A673 (cell line): ENCODE measurements at regions not wholly inside any gene's neighbourhood (a gene's known extent, or its start where the extent isn't known, plus 50 kb on each side); places are given as distances from the start of the nearest gene placed in this dataset.

Experiments used
- BruUV-seq: library from RNA; stranded (reverse); fragments of 400-500 nt; replicated peaks from 2 replicates; lab custom pipeline; 2021; lab: Mats Ljungman, UMichigan
- CTCF ChIA-PET: fragments of 300-600 bp; sonication (Branson Sonifier 250); formaldehyde crosslinking; loops from one replicate; lab custom pipeline; 2022; ENCODE audit warnings: antibody characterized with exemption; lab: Charles Lee
- POLR2A ChIA-PET: fragments of 300-600 bp; sonication (Branson Sonifier 250); formaldehyde crosslinking; loops from one replicate; lab custom pipeline; 2022; ENCODE audit warnings: antibody characterized with exemption; ENCODE audit not compliant: low non-redundant PET; lab: Charles Lee
- DNase-seq: peaks from one replicate; pipeline ENCODE4 v3.0.0-alpha.2; 2015; ENCODE audit warnings: low spot score
- H3K27ac ChIP-seq: fragments of 200-600 bp; sonication (generic); 2 replicates; pipeline ENCODE4 v1.5.1; 2016; ENCODE audit warnings: mixed run types, low read depth, mild to moderate bottlenecking, mixed read lengths, antibody characterized with exemption, low read length; ENCODE audit not compliant: poor library complexity, severe bottlenecking
- H3K27me3 ChIP-seq: fragments of 200-600 bp; sonication (generic); replicated peaks from 2 replicates; pipeline ENCODE4 v1.6.1; 2017; ENCODE audit warnings: mixed run types, low read depth, mild to moderate bottlenecking, mixed read lengths, antibody characterized with exemption, low read length; ENCODE audit not compliant: insufficient read depth, poor library complexity
- H3K36me3 ChIP-seq: fragments of 200-600 bp; sonication (generic); 2 replicates; pipeline ENCODE4 v1.6.1; 2016; ENCODE audit warnings: mixed run types, mild to moderate bottlenecking, mixed read lengths, antibody characterized with exemption, low read length; ENCODE audit not compliant: insufficient read depth, poor library complexity, severe bottlenecking
- H3K4me1 ChIP-seq: fragments of 200-600 bp; sonication (generic); 2 replicates; pipeline ENCODE4 v1.6.1; 2017; ENCODE audit warnings: mixed run types, mild to moderate bottlenecking, mixed read lengths, antibody characterized with exemption, low read length; ENCODE audit not compliant: insufficient read depth, poor library complexity, severe bottlenecking
- H3K4me3 ChIP-seq: fragments of 200-600 bp; sonication (generic); 2 replicates; pipeline ENCODE4 v1.5.1; 2016; ENCODE audit warnings: low read depth, mixed run types, mild to moderate bottlenecking, mixed read lengths, low read length; ENCODE audit not compliant: poor library complexity, severe bottlenecking
- H3K9me3 ChIP-seq: fragments of 200-600 bp; sonication (generic); 2 replicates; pipeline ENCODE4 v1.6.1; 2016; ENCODE audit warnings: mixed run types, low read depth, mild to moderate bottlenecking, mixed read lengths, antibody characterized with exemption, low read length; ENCODE audit not compliant: poor library complexity, severe bottlenecking
- CTCF ChIP-seq: fragments of 300-800, 200-600 bp; sonication (generic); conservative IDR thresholded peaks from 2 replicates; pipeline ENCODE4 v1.5.1; 2017; ENCODE audit warnings: low read depth, mild to moderate bottlenecking, antibody characterized with exemption, low read length, moderate library complexity, mixed read lengths
- EZH2 ChIP-seq: fragments of 200-600 bp; sonication (generic); IDR thresholded peaks from 2 replicates; pipeline ENCODE4 v1.6.1; 2017; ENCODE audit warnings: borderline replicate concordance, low read depth, mild to moderate bottlenecking, mixed read lengths, antibody characterized with exemption, low read length; ENCODE audit not compliant: poor library complexity, severe bottlenecking
- intact Hi-C: fragments of 100-400 bp; cut with micrococcal nuclease; formaldehyde crosslinking; loops from one replicate; pipeline ENCODE4 v1.10.0; 2022; ENCODE audit not compliant: unreplicated experiment

GRCh38 chr5:67390935-67391334, 194.3 kb upstream of the CD180 start:
- POLR2A ChIA-PET: interaction anchor here (0.7 kb wide), 1 partner anchor 1399 kb away, joined by 3 read pairs; no protein-coding TSS in a partner anchor
- no peak for DNase-seq

GRCh38 chr5:67383451-67383850, 186.9 kb upstream of the CD180 start:
- Histone ChIP-seq H3K27me3 (no peaks in the 10 kb centered on the region), H3K4me3 (no peak overlapping the region), H3K36me3 (no peaks in the 10 kb centered on the region), H3K4me1 (peaks cover 13% of the 10 kb centered on the region), H3K27ac (no peak overlapping the region), H3K9me3 (no peaks in the 10 kb centered on the region)
- ChIA-PET POLR2A (no interaction called here), CTCF (no interaction called here)
- no peak for TF ChIP-seq EZH2
- TF ChIP-seq CTCF: no peak
- intact Hi-C loops: no loop called here
- DNase-seq: no peak
- BruUV-seq: no TSS peak

More at GRCh38 chr5:67390935-67391334, 194.3 kb upstream of the CD180 start:
- TF ChIP-seq EZH2: no peak
- no peak for TF ChIP-seq CTCF
- Histone ChIP-seq H3K4me1 (peaks cover 17% of the 10 kb centered on the region), H3K36me3 (peaks cover 3% of the 10 kb centered on the region), H3K4me3 (no peak overlapping the region), H3K27me3 (no peaks in the 10 kb centered on the region), H3K27ac (no peak overlapping the region), H3K9me3 (no peaks in the 10 kb centered on the region)
- CTCF ChIA-PET: no interaction called here
- no TSS peak for BruUV-seq
- intact Hi-C loops: no loop called here

GRCh38 chr5:67381236-67381880, 184.8 kb upstream of the CD180 start:
- Histone ChIP-seq H3K9me3 (no peaks in the 10 kb centered on the region), H3K27ac (no peak overlapping the region), H3K4me1 (peaks cover 26% of the 10 kb centered on the region), H3K4me3 (no peak overlapping the region), H3K27me3 (no peaks in the 10 kb centered on the region), H3K36me3 (no peaks in the 10 kb centered on the region)
- POLR2A ChIA-PET: no interaction called here
- TF ChIP-seq CTCF (no peak), EZH2 (no peak)
- no TSS peak for BruUV-seq
- intact Hi-C loops: no loop called here
- CTCF ChIA-PET: no interaction called here
- DNase-seq: peak; percentile 29
